SU-DHL-6 (cell line): ENCODE measurements at regions not wholly inside any gene's neighbourhood (a gene's known extent, or its start where the extent isn't known, plus 50 kb on each side); places are given as distances from the start of the nearest gene placed in this dataset.

Experiments used
- H2AFZ ChIP-seq: fragments of 200-600 bp; sonication (generic); 2 replicates; pipeline ENCODE4 v1.6.1; 2014; ENCODE audit warnings: low read depth, mild to moderate bottlenecking, moderate library complexity, mixed read lengths, antibody characterized with exemption, low read length; ENCODE audit not compliant: severe bottlenecking
- H3F3A ChIP-seq: fragments of 200-600 bp; shearing (Covaris generic); 2 replicates; pipeline ENCODE4 v1.6.0; 2016; ENCODE audit warnings: antibody characterized with exemption, mild to moderate bottlenecking; ENCODE audit not compliant: insufficient read depth
- H3K27ac ChIP-seq: fragments of 200-600 bp; sonication (generic); 2 replicates; pipeline ENCODE4 v1.5.1; 2016; ENCODE audit warnings: low read depth, mild to moderate bottlenecking, low read length, moderate library complexity, mixed read lengths
- H3K27me3 ChIP-seq: fragments of 200-600 bp; sonication (generic), shearing (Covaris generic); 2 replicates; pipeline ENCODE4 v1.6.0; 2014; ENCODE audit warnings: mild to moderate bottlenecking, low read length
- H3K36me3 ChIP-seq: fragments of 200-600 bp; sonication (generic); 2 replicates; pipeline ENCODE4 v1.6.1; 2014; ENCODE audit warnings: mild to moderate bottlenecking, low read length, mixed read lengths
- H3K4me2 ChIP-seq: fragments of 300-600, 200-600 bp; shearing (Covaris generic), sonication (generic); 2 replicates; pipeline ENCODE4 v1.6.0; 2014; ENCODE audit warnings: low read length, low read depth, mild to moderate bottlenecking; ENCODE audit not compliant: poor library complexity, severe bottlenecking
- H3K4me3 ChIP-seq: fragments of 200-600 bp; sonication (generic); 2 replicates; pipeline ENCODE4 v1.5.1; 2014; ENCODE audit warnings: antibody characterized with exemption, low read length, mild to moderate bottlenecking, mixed read lengths; ENCODE audit not compliant: insufficient read depth, poor library complexity, severe bottlenecking
- H3K79me2 ChIP-seq: fragments of 200-600 bp; sonication (generic); 2 replicates; pipeline ENCODE4 v1.6.1; 2014; ENCODE audit warnings: mild to moderate bottlenecking, low read length, moderate library complexity; ENCODE audit not compliant: insufficient read depth
- H3K9ac ChIP-seq: fragments of 200-600 bp; sonication (generic); 2 replicates; pipeline ENCODE4 v1.7.0; 2014; ENCODE audit warnings: mild to moderate bottlenecking, low read length
- H3K9me2 ChIP-seq: fragments of 200-600 bp; sonication (generic); replicated peaks from 2 replicates; pipeline ENCODE4 v1.6.1; 2014; ENCODE audit warnings: low read length; ENCODE audit not compliant: insufficient read depth
- H3K9me3 ChIP-seq: fragments of 200-600 bp; sonication (generic); 2 replicates; pipeline ENCODE4 v1.6.1; 2014; ENCODE audit warnings: low read length, mixed read lengths; ENCODE audit not compliant: insufficient read depth
- H4K20me1 ChIP-seq: fragments of 200-600 bp; sonication (generic); 2 replicates; pipeline ENCODE4 v1.6.1; 2014; ENCODE audit warnings: low read depth, mild to moderate bottlenecking, antibody characterized with exemption, low read length, moderate library complexity, mixed read lengths
- EZH2phosphoT487 ChIP-seq: fragments of 200-600 bp; sonication (generic), shearing (Covaris generic); conservative IDR thresholded peaks from 2 replicates; pipeline ENCODE4 v1.6.1; 2018; ENCODE audit warnings: mild to moderate bottlenecking, antibody characterized with exemption, low read length, moderate library complexity, mixed read lengths
- TF ChIP-seq, protein P1 (sequence below): fragments of 200-600 bp; sonication (generic); IDR thresholded peaks from one replicate; pipeline ENCODE4 v1.5.1; 2017; ENCODE audit warnings: antibody characterized with exemption, mild to moderate bottlenecking, low read length, moderate library complexity; ENCODE audit not compliant: insufficient read depth, poor library complexity, severe bottlenecking

DNA sequence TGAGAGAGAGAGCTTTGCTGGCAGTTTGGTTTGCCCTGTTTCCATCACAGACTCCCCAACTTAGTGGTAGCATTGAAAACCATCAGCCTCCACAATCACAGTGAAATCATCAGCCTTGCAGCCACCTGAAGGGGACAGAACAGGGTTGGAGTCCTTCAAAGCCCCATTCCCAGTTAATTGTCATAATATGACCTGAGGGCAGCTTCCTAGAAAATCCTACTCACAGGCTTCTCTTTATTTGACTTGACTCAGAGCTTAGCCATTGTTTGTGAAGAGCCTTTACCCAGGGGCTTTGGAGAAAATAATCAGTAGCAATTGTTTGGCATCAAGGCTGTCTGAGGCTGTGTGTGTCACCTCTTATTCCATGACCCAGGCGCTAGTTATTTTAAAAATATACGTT lies 308.7 kb downstream of the CBLN2 start:
- H4K20me1 ChIP-seq, result no peaks in the 10 kb centered on the region

DNA sequence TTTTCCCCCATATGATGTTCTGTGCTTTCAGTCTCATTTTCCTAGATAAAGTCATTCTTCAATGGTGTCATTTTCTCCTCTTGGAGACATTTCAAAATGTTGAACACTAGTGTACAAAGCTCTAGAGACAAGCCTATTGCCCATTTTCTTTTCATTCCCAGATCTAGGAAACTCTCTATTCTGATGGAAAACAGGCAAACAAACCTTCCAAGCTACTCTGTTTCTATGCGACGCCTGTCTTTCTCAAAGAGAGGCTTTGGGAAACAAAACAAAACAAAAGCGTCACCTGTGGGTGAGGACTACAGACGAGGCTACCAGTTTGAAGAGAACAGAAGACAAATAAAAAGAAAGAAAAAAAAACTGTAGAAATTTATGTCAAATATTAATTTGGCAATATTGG lies 311.0 kb downstream of the CBLN2 start:
- Histone ChIP-seq H3K27me3 (no peaks in the 10 kb centered on the region), H3K9me3 (no peaks in the 10 kb centered on the region), H3K36me3 (no peaks in the 10 kb centered on the region), H3K79me2 (no peaks in the 10 kb centered on the region), H3K9ac (no peak overlapping the region), H3K4me3 (no peak overlapping the region), H4K20me1 (no peaks in the 10 kb centered on the region), H3F3A (no peaks in the 10 kb centered on the region), H3K27ac (no peak overlapping the region), H3K9me2 (no peaks in the 10 kb centered on the region), H3K4me2 (no peak overlapping the region), H2AFZ (no peak overlapping the region)
- no peak for TF ChIP-seq EZH2phosphoT487
- TF ChIP-seq, protein P1, sequence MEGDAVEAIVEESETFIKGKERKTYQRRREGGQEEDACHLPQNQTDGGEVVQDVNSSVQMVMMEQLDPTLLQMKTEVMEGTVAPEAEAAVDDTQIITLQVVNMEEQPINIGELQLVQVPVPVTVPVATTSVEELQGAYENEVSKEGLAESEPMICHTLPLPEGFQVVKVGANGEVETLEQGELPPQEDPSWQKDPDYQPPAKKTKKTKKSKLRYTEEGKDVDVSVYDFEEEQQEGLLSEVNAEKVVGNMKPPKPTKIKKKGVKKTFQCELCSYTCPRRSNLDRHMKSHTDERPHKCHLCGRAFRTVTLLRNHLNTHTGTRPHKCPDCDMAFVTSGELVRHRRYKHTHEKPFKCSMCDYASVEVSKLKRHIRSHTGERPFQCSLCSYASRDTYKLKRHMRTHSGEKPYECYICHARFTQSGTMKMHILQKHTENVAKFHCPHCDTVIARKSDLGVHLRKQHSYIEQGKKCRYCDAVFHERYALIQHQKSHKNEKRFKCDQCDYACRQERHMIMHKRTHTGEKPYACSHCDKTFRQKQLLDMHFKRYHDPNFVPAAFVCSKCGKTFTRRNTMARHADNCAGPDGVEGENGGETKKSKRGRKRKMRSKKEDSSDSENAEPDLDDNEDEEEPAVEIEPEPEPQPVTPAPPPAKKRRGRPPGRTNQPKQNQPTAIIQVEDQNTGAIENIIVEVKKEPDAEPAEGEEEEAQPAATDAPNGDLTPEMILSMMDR, result no peak

More for the DNA sequence above, 308.7 kb downstream of the CBLN2 start:
- no peak overlapping the region for H3K4me3 ChIP-seq
- H3K27me3 ChIP-seq, result no peaks in the 10 kb centered on the region
- H3K9me2 ChIP-seq, result no peaks in the 10 kb centered on the region
- H2AFZ ChIP-seq, result peak overlapping the region; percentile 34
- no peak overlapping the region for H3K27ac ChIP-seq
- no peaks in the 10 kb centered on the region for H3K36me3 ChIP-seq
- TF ChIP-seq, protein P1, result no peak
- no peak for TF ChIP-seq EZH2phosphoT487
- H3K9ac ChIP-seq, result no peak overlapping the region
- H3K9me3 ChIP-seq, result no peaks in the 10 kb centered on the region
- H3F3A ChIP-seq, result no peaks in the 10 kb centered on the region
- H3K79me2 ChIP-seq, result no peaks in the 10 kb centered on the region
- H3K4me2 ChIP-seq, result no peak overlapping the region

DNA sequence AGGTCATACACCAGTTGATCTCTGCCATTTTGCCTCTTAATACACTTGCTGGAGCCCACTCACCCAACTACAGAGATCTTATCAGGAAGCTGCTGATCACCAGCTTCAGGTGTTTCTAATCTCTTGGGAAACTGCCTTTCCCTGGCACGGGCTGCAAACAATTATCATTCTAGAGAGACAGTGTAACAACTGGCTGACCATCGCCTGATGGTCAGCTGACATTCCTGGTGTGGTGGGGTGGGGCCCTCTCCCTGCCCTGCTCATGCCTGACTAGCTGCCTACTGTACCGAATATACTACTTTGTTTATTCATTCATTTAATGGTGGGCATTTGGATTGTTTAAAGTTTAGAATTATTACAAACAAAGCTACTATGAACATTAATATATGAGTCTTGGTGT lies 311.5 kb downstream of the CBLN2 start:
- no peaks in the 10 kb centered on the region for H3K79me2 ChIP-seq
- no peaks in the 10 kb centered on the region for H3K36me3 ChIP-seq
- no peaks in the 10 kb centered on the region for H3K27me3 ChIP-seq
- H3K9me2 ChIP-seq, result no peaks in the 10 kb centered on the region
- no peaks in the 10 kb centered on the region for H4K20me1 ChIP-seq
- no peak overlapping the region for H3K4me3 ChIP-seq
- no peaks in the 10 kb centered on the region for H3F3A ChIP-seq
- H3K9me3 ChIP-seq, result no peaks in the 10 kb centered on the region
- H3K27ac ChIP-seq, result no peak overlapping the region
- no peak overlapping the region for H3K4me2 ChIP-seq
- no peak overlapping the region for H2AFZ ChIP-seq
- TF ChIP-seq, protein P1, result no peak
- no peak for TF ChIP-seq EZH2phosphoT487
- H3K9ac ChIP-seq, result no peak overlapping the region
